ENCODE measurements at regions not wholly inside any gene's neighbourhood (a gene's known extent, or its start where the extent isn't known, plus 50 kb on each side); places are given as distances from the start of the nearest gene placed in this dataset.

DNA sequence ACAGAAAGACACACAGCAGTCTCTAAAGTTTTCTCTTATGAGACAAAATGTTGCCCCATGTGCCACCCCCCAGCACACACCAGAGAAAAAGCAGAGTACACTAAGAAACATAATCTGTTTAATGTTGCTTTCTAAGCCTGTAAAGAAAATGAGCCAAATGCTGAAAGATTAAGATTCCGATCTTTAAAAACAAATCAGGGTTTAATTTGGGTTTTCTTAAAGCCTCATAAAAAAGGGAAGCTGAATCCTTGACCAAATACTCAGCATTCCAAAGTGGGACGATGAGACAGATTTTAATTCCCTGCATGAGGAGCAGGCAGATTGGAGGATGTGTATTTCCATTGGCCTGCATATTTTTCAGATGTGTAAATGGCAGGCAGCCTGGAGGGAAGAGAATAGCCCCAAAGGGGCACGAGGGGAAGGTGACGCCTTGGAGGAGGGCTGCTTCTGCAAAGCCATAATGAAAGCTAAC is 118.4 kb downstream of the COPRS start:
- TF ChIP-seq, protein P1, sequence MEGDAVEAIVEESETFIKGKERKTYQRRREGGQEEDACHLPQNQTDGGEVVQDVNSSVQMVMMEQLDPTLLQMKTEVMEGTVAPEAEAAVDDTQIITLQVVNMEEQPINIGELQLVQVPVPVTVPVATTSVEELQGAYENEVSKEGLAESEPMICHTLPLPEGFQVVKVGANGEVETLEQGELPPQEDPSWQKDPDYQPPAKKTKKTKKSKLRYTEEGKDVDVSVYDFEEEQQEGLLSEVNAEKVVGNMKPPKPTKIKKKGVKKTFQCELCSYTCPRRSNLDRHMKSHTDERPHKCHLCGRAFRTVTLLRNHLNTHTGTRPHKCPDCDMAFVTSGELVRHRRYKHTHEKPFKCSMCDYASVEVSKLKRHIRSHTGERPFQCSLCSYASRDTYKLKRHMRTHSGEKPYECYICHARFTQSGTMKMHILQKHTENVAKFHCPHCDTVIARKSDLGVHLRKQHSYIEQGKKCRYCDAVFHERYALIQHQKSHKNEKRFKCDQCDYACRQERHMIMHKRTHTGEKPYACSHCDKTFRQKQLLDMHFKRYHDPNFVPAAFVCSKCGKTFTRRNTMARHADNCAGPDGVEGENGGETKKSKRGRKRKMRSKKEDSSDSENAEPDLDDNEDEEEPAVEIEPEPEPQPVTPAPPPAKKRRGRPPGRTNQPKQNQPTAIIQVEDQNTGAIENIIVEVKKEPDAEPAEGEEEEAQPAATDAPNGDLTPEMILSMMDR (tag by site-specific recombination; IDR thresholded peaks at IDR 0.05), result no peak
- no peak for TF ChIP-seq ZNF354C (tag by site-specific recombination; IDR thresholded peaks at IDR 0.05; ENCODE audit: borderline replicate concordance, low read depth)
- no peak for TF ChIP-seq ZNF146 (tag by site-specific recombination; IDR thresholded peaks at IDR 0.05)
- TF ChIP-seq ZNF830 (tag by site-specific recombination; IDR thresholded peaks at IDR 0.05; ENCODE audit: low read depth), result no peak
- no peak for TF ChIP-seq ZNF184 (tag by site-specific recombination; IDR thresholded peaks at IDR 0.05)
- no peak for TF ChIP-seq ZNF24 (tag by site-specific recombination; IDR thresholded peaks at IDR 0.05)
- TF ChIP-seq, protein P2, sequence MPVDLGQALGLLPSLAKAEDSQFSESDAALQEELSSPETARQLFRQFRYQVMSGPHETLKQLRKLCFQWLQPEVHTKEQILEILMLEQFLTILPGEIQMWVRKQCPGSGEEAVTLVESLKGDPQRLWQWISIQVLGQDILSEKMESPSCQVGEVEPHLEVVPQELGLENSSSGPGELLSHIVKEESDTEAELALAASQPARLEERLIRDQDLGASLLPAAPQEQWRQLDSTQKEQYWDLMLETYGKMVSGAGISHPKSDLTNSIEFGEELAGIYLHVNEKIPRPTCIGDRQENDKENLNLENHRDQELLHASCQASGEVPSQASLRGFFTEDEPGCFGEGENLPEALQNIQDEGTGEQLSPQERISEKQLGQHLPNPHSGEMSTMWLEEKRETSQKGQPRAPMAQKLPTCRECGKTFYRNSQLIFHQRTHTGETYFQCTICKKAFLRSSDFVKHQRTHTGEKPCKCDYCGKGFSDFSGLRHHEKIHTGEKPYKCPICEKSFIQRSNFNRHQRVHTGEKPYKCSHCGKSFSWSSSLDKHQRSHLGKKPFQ (tag by site-specific recombination; IDR thresholded peaks at IDR 0.05), result no peak
- TF ChIP-seq, protein P3, sequence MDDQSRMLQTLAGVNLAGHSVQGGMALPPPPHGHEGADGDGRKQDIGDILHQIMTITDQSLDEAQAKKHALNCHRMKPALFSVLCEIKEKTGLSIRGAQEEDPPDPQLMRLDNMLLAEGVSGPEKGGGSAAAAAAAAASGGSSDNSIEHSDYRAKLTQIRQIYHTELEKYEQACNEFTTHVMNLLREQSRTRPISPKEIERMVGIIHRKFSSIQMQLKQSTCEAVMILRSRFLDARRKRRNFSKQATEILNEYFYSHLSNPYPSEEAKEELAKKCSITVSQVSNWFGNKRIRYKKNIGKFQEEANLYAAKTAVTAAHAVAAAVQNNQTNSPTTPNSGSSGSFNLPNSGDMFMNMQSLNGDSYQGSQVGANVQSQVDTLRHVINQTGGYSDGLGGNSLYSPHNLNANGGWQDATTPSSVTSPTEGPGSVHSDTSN (CRISPR knock-in tag; IDR thresholded peaks at IDR 0.05), result no peak
- no peak for TF ChIP-seq ZNF335 (tag by site-specific recombination; conservative IDR thresholded peaks at IDR 0.05)
- no peak for TF ChIP-seq ZNF391 (tag by site-specific recombination; IDR thresholded peaks at IDR 0.05; ENCODE audit: borderline replicate concordance, low read depth)
- no peak for TF ChIP-seq ZNF555 (tag by site-specific recombination; conservative IDR thresholded peaks at IDR 0.05)

All from HEK293 (cell line).